ENCODE measurements at regions not wholly inside any gene's neighbourhood (a gene's known extent, or its start where the extent isn't known, plus 50 kb on each side); places are given as distances from the start of the nearest gene placed in this dataset.

GRCh38 chr2:109679225-109679624, 65.1 kb downstream of the SOWAHC start (continued):
- no peak for TF ChIP-seq RAD21 (IDR thresholded peaks at IDR 0.05; ENCODE audit: low read depth)
- TF ChIP-seq JUND (IDR thresholded peaks at IDR 0.05) = no peak
- TF ChIP-seq, protein P1, sequence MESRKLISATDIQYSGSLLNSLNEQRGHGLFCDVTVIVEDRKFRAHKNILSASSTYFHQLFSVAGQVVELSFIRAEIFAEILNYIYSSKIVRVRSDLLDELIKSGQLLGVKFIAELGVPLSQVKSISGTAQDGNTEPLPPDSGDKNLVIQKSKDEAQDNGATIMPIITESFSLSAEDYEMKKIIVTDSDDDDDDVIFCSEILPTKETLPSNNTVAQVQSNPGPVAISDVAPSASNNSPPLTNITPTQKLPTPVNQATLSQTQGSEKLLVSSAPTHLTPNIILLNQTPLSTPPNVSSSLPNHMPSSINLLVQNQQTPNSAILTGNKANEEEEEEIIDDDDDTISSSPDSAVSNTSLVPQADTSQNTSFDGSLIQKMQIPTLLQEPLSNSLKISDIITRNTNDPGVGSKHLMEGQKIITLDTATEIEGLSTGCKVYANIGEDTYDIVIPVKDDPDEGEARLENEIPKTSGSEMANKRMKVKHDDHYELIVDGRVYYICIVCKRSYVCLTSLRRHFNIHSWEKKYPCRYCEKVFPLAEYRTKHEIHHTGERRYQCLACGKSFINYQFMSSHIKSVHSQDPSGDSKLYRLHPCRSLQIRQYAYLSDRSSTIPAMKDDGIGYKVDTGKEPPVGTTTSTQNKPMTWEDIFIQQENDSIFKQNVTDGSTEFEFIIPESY (IDR thresholded peaks at IDR 0.05; ENCODE audit: extremely low read depth, insufficient replicate concordance, low read length) = no peak
- TF ChIP-seq ATF3 (IDR thresholded peaks at IDR 0.05) = no peak

- Histone ChIP-seq H3K79me2 (ENCODE audit: insufficient read depth, low read length) (no peaks in the 10 kb centered on the region), H3K4me3 (replicated peaks in 1 of 2; ENCODE audit: low read depth in 1 of 2, low read length in 2 of 2) (no peak overlapping the region), H3K27ac (ENCODE audit: low read depth, low read length) (no peak overlapping the region), H3K36me3 (ENCODE audit: control insufficient read depth in 1 of 2, insufficient read depth in 2 of 2, low read length in 2 of 2) (no peaks in the 10 kb centered on the region), H3K4me1 (ENCODE audit: control insufficient read depth in 1 of 2, insufficient read depth in 2 of 2, low read length in 2 of 2) (no peaks in the 10 kb centered on the region), H3K9me2 (ENCODE audit: insufficient read depth) (no peaks in the 10 kb centered on the region), H4K20me1 (ENCODE audit: insufficient read depth) (no peaks in the 10 kb centered on the region), H3K9me3 (ENCODE audit: control insufficient read depth in 1 of 2, insufficient read depth in 1 of 2, low read depth in 1 of 2, low read length in 2 of 2) (no peaks in the 10 kb centered on the region), H3K9ac (ENCODE audit: low read length) (no peak overlapping the region), H2AFZ (ENCODE audit: low read depth, low read length, poor library complexity, severe bottlenecking) (no peak overlapping the region), H3K4me2 (ENCODE audit: low read length) (no peak overlapping the region), H3K27me3 (ENCODE audit: insufficient read depth, low read length) (no peaks in the 10 kb centered on the region)
- ChIA-PET CTCF (no interaction called here), RAD21 (ENCODE audit: low non-redundant PET in 1 of 2, low total read pairs in 2 of 2, uncharacterized antibody in 2 of 2, unreplicated experiment in 2 of 2) (no interaction called here), POLR2A (no interaction called here)
- intact Hi-C loops (cut with micrococcal nuclease) = no loop called here
- TF ChIP-seq POLR2A (IDR thresholded peaks at IDR 0.05; ENCODE audit: borderline replicate concordance, extremely low read depth, insufficient read depth, insufficient read length) (no peak), POLR2AphosphoS5 (IDR thresholded peaks at IDR 0.05; ENCODE audit: low read depth, low read length) (no peak), ZFX (IDR thresholded peaks at IDR 0.05) (no peak), SRF (IDR thresholded peaks at IDR 0.05; ENCODE audit: low read depth) (no peak), CEBPB (IDR thresholded peaks at IDR 0.05; ENCODE audit: low read depth) (no peak), JUND (IDR thresholded peaks at IDR 0.05) (no peak), SIN3A (IDR thresholded peaks at IDR 0.05; ENCODE audit: low read depth) (no peak), ELF1 (IDR thresholded peaks at IDR 0.05; ENCODE audit: borderline replicate concordance, low read depth) (no peak), EZH2 (IDR thresholded peaks at IDR 0.05) (no peak), FOSL1 (IDR thresholded peaks at IDR 0.05; ENCODE audit: low read depth) (no peak), MAX (IDR thresholded peaks at IDR 0.05) (no peak), EZH2phosphoT487 (IDR thresholded peaks at IDR 0.05; ENCODE audit: borderline replicate concordance) (no peak)
- TF ChIP-seq, protein P2, sequence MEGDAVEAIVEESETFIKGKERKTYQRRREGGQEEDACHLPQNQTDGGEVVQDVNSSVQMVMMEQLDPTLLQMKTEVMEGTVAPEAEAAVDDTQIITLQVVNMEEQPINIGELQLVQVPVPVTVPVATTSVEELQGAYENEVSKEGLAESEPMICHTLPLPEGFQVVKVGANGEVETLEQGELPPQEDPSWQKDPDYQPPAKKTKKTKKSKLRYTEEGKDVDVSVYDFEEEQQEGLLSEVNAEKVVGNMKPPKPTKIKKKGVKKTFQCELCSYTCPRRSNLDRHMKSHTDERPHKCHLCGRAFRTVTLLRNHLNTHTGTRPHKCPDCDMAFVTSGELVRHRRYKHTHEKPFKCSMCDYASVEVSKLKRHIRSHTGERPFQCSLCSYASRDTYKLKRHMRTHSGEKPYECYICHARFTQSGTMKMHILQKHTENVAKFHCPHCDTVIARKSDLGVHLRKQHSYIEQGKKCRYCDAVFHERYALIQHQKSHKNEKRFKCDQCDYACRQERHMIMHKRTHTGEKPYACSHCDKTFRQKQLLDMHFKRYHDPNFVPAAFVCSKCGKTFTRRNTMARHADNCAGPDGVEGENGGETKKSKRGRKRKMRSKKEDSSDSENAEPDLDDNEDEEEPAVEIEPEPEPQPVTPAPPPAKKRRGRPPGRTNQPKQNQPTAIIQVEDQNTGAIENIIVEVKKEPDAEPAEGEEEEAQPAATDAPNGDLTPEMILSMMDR (IDR thresholded peaks at IDR 0.05 in 2 of 3, conservative IDR thresholded peaks at IDR 0.05 in 1 of 3; ENCODE audit: borderline replicate concordance in 1 of 3, insufficient read depth in 1 of 3, low read depth in 2 of 3, low read length in 2 of 3) = no peak
- ATAC-seq (no peak), DNase-seq (ENCODE audit: low read depth, low spot score) (no peak)
- BruUV-seq (replicated peaks) = no TSS peak
Observed at GRCh38 chr2:109679626-109680025, 65.5 kb downstream of the SOWAHC start.
